ENCODE measurements at regions not wholly inside any gene's neighbourhood (a gene's known extent, or its start where the extent isn't known, plus 50 kb on each side); places are given as distances from the start of the nearest gene placed in this dataset.

DNA sequence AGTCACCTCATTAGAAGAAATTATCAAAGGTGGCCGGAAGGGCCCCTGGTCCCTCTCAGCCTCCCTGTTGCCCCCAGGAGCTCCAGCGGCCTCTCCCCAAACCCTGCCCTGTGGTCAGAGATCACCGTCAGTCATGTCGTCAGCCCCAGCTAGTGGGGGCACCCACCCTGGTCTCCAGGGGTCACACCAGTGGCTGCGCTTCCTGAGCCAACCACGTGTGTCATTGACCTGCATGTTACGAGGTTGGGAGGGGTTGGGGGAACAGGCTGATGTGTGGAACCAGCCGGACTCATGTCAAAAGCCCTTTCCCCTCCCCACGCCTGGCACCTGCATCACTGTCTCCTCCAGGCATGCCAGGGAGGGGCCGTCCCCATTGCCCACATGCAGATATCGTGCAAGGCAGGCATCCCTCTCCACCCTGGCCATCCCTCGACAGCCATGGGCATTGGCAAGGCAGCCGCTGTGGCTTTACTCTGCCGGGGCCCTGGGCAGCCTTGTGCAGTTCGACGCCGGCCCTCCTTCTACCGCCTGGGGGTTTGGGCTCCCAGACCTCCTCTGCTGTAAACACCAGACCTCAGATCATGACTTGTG lies 128.7 kb downstream of the CRYAA start:
- Histone ChIP-seq H3K18ac (ENCODE audit: extremely low read depth, low read length) (no peak overlapping the region), H2BK20ac (ENCODE audit: low read length) (no peak overlapping the region), H3K23me2 (ENCODE audit: low read depth, low read length) (no peaks in the 10 kb centered on the region), H3K79me2 (ENCODE audit: control insufficient read depth in 1 of 2, insufficient read depth in 2 of 2, low read length in 2 of 2) (no peaks in the 10 kb centered on the region), H3K27me3 (replicated peaks in 1 of 4; ENCODE audit: control insufficient read depth in 3 of 4, extremely low read depth in 1 of 4, insufficient read depth in 3 of 4, low read length in 3 of 4) (no peaks in the 10 kb centered on the region), H4K91ac (replicated peaks; ENCODE audit: insufficient read length, low read length) (peak overlapping the region; percentile 40), H3K27ac (ENCODE audit: low read depth, low read length) (no peak overlapping the region), H3K4me3 (ENCODE audit: extremely low read depth in 1 of 4, insufficient read depth in 2 of 4, low read depth in 3 of 4, low read length in 4 of 4) (no peak overlapping the region), H2BK15ac (ENCODE audit: low read length) (no peak overlapping the region), H3K56ac (replicated peaks; ENCODE audit: insufficient read length, low read depth, low read length) (no peak overlapping the region), H3K4ac (replicated peaks; ENCODE audit: insufficient read length, low read depth, low read length) (no peak overlapping the region), H3K4me2 (ENCODE audit: insufficient read depth in 1 of 2, low read depth in 2 of 2, low read length in 2 of 2) (no peak overlapping the region), H2BK12ac (ENCODE audit: low read depth, low read length) (no peak overlapping the region), H3K4me1 (replicated peaks in 1 of 4; ENCODE audit: control insufficient read depth in 3 of 4, insufficient read depth in 4 of 4, low read length in 3 of 4) (peaks cover 0 to 3% (median 1%) of the 10 kb centered on the region in 4 experiments; a peak in 2 of 7 replicates), H4K8ac (ENCODE audit: extremely low read depth, insufficient read depth, low read length) (no peak overlapping the region; the same call in 1 of the 2 replicates), H2AFZ (ENCODE audit: low read length) (no peak overlapping the region), H3K9ac (replicated peaks in 1 of 4; ENCODE audit: extremely low read depth in 1 of 4, low read depth in 3 of 4, low read length in 3 of 4) (no peak overlapping the region; a peak in 1 of 7 replicates), H3K9me3 (ENCODE audit: insufficient read depth in 2 of 2, low read depth in 1 of 2, low read length in 1 of 2) (no peaks in the 10 kb centered on the region), H3K36me3 (ENCODE audit: control insufficient read depth in 2 of 4, insufficient read depth in 4 of 4, low read length in 3 of 4) (no peaks in the 10 kb centered on the region), H3K23ac (ENCODE audit: insufficient read length) (no peak overlapping the region), H2BK5ac (ENCODE audit: low read depth, low read length) (no peak overlapping the region; the same call in 1 of the 2 replicates), H2AK5ac (ENCODE audit: low read depth, low read length) (no peak overlapping the region), H3K14ac (ENCODE audit: insufficient read length) (no peak overlapping the region), H4K20me1 (replicated peaks in 1 of 2; ENCODE audit: control insufficient read depth in 1 of 2, insufficient read depth in 2 of 2, low read length in 2 of 2) (peaks cover 0 to 1% of the 10 kb centered on the region in 2 experiments), H2BK120ac (replicated peaks; ENCODE audit: low read depth, low read length) (no peak overlapping the region), H4K5ac (ENCODE audit: insufficient read length, low read depth, low read length) (no peak overlapping the region), H3K79me1 (ENCODE audit: low read depth, low read length) (no peaks in the 10 kb centered on the region)
- no peak for DNase-seq (ENCODE audit: low read depth in 1 of 2, low spot score in 2 of 2)
- no peak for FAIRE-seq
- CTCF ChIA-PET (ENCODE audit: partially characterized antibody): interaction anchor here (1.4 kb wide), 1 partner anchor 19 kb away, joined by 3 read pairs; no protein-coding TSS in a partner anchor
- WGBS, 2 experiments (ENCODE audit: extremely low coverage in 1 of 2, insufficient coverage in 1 of 2, insufficient read length in 1 of 2, insufficient replicate concordance in 2 of 2, low coverage in 1 of 2, low lambda C conversion rate in 2 of 2, missing lambda C conversion rate in 1 of 2): 85% methylated on average over 17 of the region's 18 CpGs; no CpG with 5 or more reads in 1 of the 2 experiments
- POLR2A ChIA-PET (ENCODE audit: partially characterized antibody): no interaction called here

Measured in H1 (cell line).